NCI-H2227 (cell line): ENCODE measurements at regions not wholly inside any gene's neighbourhood (a gene's known extent, or its start where the extent isn't known, plus 50 kb on each side); places are given as distances from the start of the nearest gene placed in this dataset.
A peak's percentile ranks its signal among the peaks of the same experiment; 100 is the strongest.

Experiments
- DNase-seq: peaks from one replicate; lab custom pipeline; 2025; ENCODE audit not compliant: unreplicated experiment; lab: John Stamatoyannopoulos, UW

- DNase-seq, result no peak
Measured at GRCh38 chr5:23012842-23013241, 159.7 kb upstream of the CDH12 start.

DNA sequence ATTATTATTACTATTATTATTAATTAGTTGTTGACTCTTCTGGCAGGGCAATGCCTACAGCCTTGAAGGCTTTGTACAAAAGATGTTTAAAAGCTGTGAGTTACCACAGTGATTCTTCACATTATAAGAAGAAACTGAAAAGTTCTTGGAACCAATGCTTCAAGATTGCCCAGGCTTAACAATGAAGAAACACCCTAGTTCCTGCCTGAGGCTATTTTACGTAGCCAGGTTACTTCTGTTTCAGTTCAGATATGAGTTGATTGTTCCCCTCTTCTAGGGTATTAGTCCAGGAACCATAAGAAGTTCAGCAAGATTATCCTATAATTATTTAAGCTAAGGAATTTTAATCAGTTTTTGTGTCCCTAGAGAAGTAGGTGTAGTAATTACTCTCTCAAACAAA lies 154.6 kb upstream of the CDH12 start:
- no peak for DNase-seq

DNA sequence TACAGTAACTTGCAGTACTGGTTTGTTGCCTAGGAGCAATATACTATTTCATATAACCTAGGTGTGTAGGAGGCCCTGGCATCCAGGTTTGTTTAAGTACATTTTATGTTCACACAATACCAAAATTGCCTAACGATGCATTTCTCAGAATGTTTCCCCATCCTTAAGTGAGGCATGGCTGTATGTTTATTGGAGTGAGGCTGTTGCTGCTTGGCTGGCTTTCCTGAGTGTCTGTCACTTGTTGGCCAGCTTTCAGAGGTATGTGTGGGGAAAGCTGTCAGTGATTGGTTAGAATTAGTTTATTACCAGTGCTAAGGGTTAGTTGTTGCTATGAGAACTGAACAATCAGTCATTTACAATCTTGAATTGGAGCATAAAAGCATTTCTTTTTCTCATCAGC lies 154.1 kb upstream of the CDH12 start:
- no peak for DNase-seq

- peak; percentile 84 for DNase-seq
Measured at GRCh38 chr5:23001120-23001519, 148.0 kb upstream of the CDH12 start.

DNA sequence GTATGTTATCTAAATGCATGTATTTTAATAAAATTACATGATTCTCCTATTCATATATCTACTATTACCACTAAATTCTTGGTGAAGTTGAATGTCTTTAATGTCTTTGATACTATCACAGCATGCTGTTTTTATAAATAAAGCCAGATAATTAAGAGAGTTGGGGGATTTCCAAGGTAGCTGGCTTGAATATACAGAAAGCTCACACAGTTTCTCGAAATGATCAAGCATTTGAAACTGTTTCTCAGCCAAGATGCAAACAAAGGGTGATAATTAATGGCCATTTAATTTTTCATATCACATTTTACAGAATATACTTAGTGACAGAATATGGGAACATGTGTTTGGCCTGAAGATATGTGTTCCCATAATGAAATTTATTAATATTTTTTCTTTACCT lies 145.6 kb upstream of the CDH12 start:
- no peak for DNase-seq

DNA sequence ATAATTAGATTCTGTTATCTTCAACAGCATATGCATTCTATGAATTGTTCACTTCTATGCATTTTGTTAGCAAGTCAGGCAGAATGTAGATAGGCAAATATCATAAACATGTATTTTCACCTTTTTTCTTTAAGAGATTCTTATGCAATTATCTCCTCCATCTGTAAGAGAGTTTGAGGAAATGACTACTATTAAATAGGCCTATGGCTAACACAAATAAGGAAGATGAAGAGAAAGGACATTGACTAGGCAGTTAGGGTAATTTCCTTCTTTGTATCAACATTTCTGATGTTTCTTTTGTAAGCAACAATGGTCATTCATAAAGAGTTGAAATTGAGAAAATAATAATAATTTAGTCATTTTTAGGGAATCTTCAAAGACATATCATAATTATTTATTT lies 145.2 kb upstream of the CDH12 start:
- DNase-seq, result no peak

- DNase-seq, result no peak
Measured at GRCh38 chr5:22988937-22989336, 135.8 kb upstream of the CDH12 start.

GRCh38 chr5:22986281-22986680 lies 133.1 kb upstream of the CDH12 start:
- DNase-seq, result no peak

GRCh38 chr5:22985446-22985845 lies 132.3 kb upstream of the CDH12 start:
- no peak for DNase-seq

GRCh38 chr5:22970956-22971618 lies 117.9 kb upstream of the CDH12 start:
- DNase-seq, result no peak

DNA sequence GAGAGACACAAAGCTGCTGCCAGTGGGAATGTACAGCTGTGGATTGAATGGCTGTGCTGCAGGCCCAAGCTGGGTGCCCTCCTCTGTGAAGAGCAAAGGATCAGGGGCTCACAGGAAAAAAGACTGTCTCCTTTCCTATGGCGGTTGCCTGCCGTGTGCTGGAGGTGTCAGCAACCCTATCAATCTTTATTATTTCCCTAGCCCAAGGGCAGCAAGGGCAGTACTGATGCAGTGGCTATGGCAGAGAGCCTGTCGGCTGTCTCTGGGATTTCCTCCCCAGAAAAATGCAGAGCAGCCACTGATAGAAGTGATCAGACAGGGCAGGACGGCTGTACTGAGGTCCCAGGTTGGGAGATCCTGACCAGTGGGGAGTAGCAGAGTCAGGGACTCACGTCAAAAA lies 117.3 kb upstream of the CDH12 start:
- DNase-seq, result no peak

DNA sequence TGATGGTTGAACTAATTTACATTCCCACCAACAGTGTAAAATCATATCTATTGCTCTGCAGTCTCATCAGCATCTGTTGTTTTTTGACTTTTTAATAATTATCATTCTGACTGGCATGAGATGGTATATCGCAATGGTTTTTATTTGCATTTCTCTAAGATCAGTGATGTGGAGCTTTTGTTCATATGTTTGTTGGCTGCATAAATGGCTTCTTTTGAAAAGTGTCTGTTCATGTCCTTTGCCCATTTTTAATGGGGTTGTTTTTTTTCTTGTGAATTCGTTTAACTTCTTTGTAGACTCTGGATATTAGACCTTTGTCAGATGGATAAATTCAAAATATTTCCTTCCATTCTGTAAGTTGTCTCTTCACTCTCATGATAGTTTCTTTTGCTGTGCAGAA lies 115.2 kb upstream of the CDH12 start:
- no peak for DNase-seq

DNA sequence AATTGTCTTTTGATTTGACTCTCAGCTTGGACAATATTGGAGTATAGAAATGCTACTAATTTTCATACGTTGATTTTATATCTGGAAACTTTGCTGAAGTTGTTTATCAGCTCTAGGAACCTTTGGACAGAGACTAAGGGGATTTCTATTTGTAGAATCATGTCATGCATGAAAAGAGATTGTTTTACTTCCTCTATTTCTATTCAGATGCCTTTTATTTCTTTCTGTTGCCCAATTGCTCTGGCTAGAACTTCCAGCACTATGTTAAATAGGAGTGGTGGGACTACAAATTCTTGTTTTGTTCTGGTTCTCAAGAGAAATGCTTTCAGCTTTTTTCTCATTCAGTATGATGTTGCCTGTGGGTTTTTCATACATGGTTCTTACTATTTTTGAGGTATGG lies 112.8 kb upstream of the CDH12 start:
- DNase-seq, result no peak

DNA sequence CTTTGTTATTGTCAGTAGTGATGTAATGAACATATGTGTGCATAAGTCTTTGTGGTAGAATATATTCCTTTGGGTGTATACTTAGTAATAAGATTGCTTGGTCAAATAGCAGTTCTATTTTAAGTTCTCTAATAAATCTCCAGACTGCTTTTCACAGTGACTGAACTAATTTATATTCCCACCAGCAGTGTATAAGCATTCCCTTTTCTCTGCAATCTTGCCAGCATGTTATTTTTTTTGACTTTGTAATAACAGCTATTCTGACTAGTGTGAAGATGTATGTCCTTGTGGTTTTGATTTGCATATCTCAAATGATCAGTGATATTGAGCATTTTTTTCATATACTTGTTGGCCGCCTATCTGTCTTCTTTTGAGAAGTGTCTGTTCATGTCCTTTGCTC lies 111.5 kb upstream of the CDH12 start:
- no peak for DNase-seq

GRCh38 chr5:22958462-22959262 lies 105.5 kb upstream of the CDH12 start:
- no peak for DNase-seq

DNA sequence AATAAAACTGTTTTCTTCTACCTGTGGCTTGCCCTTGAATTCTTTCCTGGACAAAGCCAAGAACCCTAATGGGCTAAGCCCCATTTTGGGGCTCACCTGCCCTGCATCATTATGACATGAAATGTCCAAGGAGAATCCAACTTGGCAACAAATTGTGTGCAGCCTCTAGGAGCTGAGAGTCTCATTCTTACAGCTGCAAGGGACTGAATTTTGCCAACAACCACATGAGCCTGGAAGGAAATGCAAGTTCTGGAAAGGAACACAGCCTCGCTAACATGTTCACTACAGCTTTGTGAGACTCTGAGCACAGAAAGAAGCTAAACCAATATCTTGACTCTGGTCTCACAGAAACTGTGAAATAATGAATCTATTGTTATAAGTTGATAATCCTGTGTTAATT lies 94.8 kb upstream of the CDH12 start:
- DNase-seq, result no peak

DNA sequence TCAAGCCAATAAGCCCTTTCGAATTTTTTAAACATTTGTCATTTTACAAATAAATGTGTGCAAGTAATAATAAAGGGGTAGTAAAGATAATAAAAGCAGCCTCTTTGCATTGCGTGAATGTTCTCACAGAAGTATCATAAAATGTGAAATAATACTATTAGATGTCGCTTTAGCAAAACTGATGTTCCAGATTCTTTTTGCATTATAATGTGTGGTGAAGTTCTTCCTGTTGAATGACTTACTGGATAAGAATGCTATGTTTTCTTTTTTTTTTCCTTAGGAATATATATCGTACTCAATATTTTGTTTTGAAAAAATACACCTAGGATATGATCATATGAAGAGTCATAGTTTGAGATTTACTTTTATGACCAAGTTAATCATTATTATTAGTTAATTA lies 85.2 kb upstream of the CDH12 start:
- no peak for DNase-seq

- no peak for DNase-seq
Measured at GRCh38 chr5:22928821-22929482, 75.8 kb upstream of the CDH12 start.

DNA sequence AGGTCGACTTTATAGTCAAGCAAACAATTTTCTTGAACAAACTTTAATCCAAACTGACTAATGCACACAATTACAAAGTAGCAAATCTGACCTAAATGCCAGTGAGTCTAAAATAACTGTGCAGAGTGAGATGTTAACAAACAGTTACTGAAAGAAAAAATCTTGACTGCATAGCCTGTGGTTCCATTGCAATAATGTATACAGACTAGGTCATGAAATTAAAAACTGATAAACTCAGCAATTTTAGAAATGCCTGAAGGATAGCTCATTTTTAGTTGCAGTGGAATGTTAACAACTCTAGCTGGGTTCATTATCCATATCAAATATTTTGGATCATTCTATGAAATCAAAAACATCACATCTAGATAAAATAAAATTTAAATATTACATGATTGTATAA lies 73.4 kb upstream of the CDH12 start:
- DNase-seq, result no peak

- no peak for DNase-seq
Measured at GRCh38 chr5:22918511-22918910, 65.4 kb upstream of the CDH12 start.

- DNase-seq, result no peak
Measured at GRCh38 chr5:22916393-22916792, 63.2 kb upstream of the CDH12 start.

DNA sequence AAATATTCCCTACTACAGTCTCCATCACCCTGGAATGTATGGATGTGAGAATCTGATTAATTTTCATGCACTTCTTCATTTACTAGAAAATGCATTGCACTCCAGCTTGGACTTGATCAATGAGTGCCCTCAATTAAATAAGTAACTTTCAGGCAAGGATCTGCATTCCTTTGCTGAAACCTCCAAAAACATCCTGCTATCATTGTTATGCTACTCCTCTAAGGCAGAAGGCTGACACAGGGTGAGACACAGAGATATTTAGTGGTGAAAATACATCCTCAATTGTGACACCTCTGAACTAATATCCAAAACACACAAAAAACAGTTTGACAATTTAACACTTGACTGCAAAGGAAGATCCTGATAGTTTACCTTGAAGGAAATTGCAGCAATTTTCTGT lies 57.9 kb upstream of the CDH12 start:
- no peak for DNase-seq
